ENCODE measurements at regions not wholly inside any gene's neighbourhood (a gene's known extent, or its start where the extent isn't known, plus 50 kb on each side); places are given as distances from the start of the nearest gene placed in this dataset.

DNA sequence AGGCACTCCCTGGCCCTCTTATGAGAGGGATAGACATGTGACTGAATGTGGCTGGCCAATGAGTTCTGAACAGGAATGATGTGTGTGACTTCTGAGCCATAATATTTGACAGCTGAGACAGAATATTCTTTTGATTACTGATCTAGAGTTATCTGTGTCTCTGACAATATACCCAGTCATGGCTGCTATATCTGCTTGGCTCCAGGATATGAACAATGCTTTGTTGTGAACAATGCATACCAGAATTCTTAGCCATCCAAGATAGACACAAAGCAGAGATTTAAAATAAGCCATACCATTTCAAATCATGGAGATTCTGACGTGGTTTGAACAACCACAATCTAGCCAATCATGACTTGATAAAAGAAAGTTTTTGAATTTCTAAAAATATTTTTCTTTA is 840.3 kb upstream of the SEMA6A start:
- no peak overlapping the region for H2AFZ ChIP-seq (ENCODE audit: control insufficient read depth, low read depth, low read length)
- FAIRE-seq = no peak
- RAD21 ChIA-PET (ENCODE audit: unreplicated experiment) = no interaction called here

More for the DNA sequence above, 840.3 kb upstream of the SEMA6A start:
- in situ Hi-C loops (cut with MboI) = no loop called here
- H3K4me3 ChIP-seq = no peak overlapping the region
- WGBS (ENCODE audit: insufficient coverage, insufficient replicate concordance, low lambda C conversion rate, missing lambda C conversion rate) = 7% methylated on average over 1 of the region's 1 CpG
- POLR2A ChIA-PET = no interaction called here
- ATAC-seq (no peak), DNase-seq (ENCODE audit: low read depth, low spot score) (no peak)
- CTCF ChIA-PET = interaction anchor here (1.7 kb wide), 1 partner anchor 40 kb away, joined by 5 read pairs; no protein-coding TSS in a partner anchor
- H3K79me2 ChIP-seq (ENCODE audit: control insufficient read depth, insufficient read depth, low read length) = no peaks in the 10 kb centered on the region
- H3K4me2 ChIP-seq (ENCODE audit: control insufficient read depth, insufficient read depth) = no peak overlapping the region
- no peaks in the 10 kb centered on the region for H3K9me3 ChIP-seq (replicated peaks; ENCODE audit: control insufficient read depth, insufficient read depth, low read length)
- no TSS peak for BruUV-seq (replicated peaks)
- H3K27me3 ChIP-seq (replicated peaks in 1 of 2; ENCODE audit: control insufficient read depth in 2 of 2, insufficient read depth in 2 of 2, low read length in 1 of 2) = no peaks in the 10 kb centered on the region
- no peaks in the 10 kb centered on the region for H3K4me1 ChIP-seq (ENCODE audit: control insufficient read depth, insufficient read depth, low read length)
- no peak overlapping the region for H3K9ac ChIP-seq (ENCODE audit: control insufficient read depth, insufficient read depth, low read length)
- H3K36me3 ChIP-seq (ENCODE audit: control insufficient read depth in 2 of 2, insufficient read depth in 2 of 2, low read length in 1 of 2) = no peaks in the 10 kb centered on the region
- TF ChIP-seq ZZZ3 (IDR thresholded peaks at IDR 0.05; ENCODE audit: control insufficient read depth, insufficient read length, low read depth) = no peak
- TF ChIP-seq SUZ12 (IDR thresholded peaks at IDR 0.05; ENCODE audit: unreplicated experiment) = no peak
- no peak for TF ChIP-seq KAT2A (conservative IDR thresholded peaks at IDR 0.05; ENCODE audit: control insufficient read depth, low read depth, low read length)
- TF ChIP-seq RAD51 (IDR thresholded peaks at IDR 0.05) = no peak
- no peak for TF ChIP-seq ZNF592 (IDR thresholded peaks at IDR 0.05)
- TF ChIP-seq, protein P1, sequence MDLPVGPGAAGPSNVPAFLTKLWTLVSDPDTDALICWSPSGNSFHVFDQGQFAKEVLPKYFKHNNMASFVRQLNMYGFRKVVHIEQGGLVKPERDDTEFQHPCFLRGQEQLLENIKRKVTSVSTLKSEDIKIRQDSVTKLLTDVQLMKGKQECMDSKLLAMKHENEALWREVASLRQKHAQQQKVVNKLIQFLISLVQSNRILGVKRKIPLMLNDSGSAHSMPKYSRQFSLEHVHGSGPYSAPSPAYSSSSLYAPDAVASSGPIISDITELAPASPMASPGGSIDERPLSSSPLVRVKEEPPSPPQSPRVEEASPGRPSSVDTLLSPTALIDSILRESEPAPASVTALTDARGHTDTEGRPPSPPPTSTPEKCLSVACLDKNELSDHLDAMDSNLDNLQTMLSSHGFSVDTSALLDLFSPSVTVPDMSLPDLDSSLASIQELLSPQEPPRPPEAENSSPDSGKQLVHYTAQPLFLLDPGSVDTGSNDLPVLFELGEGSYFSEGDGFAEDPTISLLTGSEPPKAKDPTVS (IDR thresholded peaks at IDR 0.05; ENCODE audit: low read depth, low read length) = no peak
- SMC1A ChIA-PET (ENCODE audit: uncharacterized antibody, unreplicated experiment) = no interaction called here
- no peak overlapping the region for H3K27ac ChIP-seq (ENCODE audit: control insufficient read depth, insufficient read depth)
- intact Hi-C loops (cut with micrococcal nuclease; ENCODE audit: unreplicated experiment) = no loop called here
- no peaks in the 10 kb centered on the region for H4K20me1 ChIP-seq (ENCODE audit: control insufficient read depth, insufficient read depth)

All from GM12878 (cell line).